HG02571 (cell line): ENCODE measurements at regions not wholly inside any gene's neighbourhood (a gene's known extent, or its start where the extent isn't known, plus 50 kb on each side); places are given as distances from the start of the nearest gene placed in this dataset.
"Not testable (repeated sequence)": the region's sequence is repeated elsewhere in the genome, so short reads cannot be mapped to it uniquely, and the experiment has no call there.

Experiments
- ATAC-seq: cut with Tn5 transposase; IDR thresholded peaks from one replicate; pipeline ENCODE4 v1.9.1; 2021; ENCODE audit warnings: mild to moderate bottlenecking, moderate library complexity; ENCODE audit not compliant: unreplicated experiment

DNA sequence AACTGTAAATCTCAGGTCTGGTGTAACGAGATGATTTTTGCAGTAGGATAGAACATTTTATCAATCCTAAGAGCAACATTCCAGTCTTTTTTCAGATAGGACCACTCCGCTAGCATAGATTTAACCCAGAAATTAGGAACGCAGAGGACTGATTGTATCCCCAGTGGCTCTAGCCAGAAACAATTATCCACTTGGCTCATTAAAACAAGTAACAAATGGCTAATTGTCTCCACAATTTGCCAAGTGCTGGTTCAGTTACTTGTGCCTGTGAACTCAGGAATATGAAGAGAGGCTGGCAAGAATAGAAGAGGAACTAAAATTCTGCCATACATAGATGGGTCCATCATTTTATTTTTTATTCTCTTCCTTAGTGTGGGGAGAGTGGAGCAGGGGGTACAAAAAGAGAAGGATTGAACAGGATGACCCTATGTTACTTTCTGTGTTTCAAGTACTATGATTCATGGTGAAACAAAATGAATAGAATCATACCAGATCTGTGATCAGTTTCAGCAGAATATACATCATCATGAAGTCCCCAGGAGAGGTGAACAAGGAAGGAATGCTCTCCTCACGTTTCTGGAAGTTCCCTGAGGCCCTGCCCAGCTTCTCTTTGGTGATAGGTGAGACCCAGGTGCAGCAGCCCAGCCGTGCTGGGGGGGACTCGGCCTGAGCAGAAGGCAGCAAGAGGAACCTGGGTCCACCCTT is 121.6 kb downstream of the ARL4C start:
- no peak for ATAC-seq

DNA sequence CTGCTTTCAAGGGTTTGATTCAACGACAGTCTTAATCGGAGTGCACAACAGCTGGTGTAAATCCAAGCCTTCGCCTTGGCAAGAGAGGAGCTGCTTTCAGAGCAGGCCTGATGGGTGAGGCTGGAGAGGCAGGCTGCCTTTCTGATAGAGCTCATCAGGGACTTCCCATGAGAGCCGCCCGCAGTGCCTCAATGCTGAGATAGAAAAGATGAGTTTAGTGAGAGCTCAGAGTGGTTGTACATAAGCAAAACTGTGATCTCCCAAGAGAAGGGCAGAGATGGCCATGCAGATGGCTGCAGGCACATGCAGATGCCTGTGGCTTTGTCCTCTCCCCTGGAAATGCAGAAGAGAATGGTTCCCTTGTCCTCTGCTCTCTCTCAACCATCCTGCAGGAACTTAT is 122.1 kb downstream of the ARL4C start:
- ATAC-seq: no peak

DNA sequence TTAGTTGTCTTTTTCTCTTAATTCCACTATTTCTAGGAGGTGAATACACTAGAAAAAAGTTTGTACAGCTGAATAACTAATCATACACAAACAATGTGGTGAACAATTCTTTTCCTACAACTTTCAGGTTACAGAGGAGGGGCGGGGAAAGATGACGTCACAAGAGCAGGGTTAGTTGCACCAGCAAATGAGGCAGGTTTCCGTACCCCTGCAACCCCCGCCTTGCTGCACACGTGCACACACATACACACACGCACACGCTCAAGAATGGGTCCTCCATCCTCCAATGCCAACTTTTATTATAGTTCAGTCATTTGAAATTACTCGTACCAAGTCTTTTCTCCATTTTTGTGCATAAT is 122.8 kb downstream of the ARL4C start:
- ATAC-seq: no peak

DNA sequence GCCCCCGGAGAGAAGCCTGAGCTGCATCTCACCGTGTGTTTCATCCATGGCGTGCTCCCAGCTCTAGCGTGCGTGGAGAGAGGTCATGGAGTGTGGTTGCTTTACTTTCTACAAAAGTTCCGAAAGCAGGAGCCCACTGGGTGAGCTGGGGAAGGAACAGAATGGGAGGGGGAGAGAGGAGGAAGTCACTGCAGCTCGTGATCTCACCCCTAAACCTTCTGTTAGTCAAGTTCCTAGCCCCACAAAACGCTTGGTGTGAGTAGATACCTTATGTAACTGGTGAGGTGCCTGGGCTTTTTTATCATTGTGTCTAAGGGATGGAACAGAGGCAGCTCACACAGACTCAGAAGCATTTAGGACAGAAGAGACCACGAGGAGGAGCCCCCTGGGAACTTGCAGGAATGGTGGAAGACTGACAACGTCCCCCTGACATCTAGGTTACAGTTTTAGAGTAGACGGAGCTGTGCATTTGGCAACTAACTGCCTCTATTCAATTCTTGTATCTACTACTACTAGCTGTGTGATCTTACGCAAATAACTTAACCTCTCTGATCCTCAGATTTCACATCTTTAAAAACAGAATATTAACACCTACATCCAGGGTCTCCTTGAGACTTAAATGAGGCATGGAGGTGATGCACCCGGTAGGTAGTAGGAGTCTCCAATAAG is 123.3 kb downstream of the ARL4C start:
- no peak for ATAC-seq

DNA sequence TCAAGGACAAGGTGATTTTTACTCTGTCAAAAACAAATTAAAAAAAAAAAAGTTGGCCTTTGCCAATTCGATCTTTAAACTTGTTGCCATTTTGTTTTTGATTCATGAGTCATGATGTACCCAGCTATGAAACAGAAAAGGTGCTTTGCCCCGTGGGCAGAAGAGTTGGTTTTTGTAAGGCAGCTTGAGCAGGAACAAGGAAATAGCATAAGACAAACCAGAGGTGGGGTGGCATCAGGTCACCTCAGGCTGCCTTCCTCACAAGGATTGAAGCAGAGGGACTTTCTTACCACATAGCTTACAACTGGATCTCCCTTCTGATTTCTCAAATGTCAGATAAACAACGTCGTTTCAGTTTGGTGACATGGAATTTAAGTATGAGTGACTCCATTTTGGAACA is 123.8 kb downstream of the ARL4C start:
- no peak for ATAC-seq

DNA sequence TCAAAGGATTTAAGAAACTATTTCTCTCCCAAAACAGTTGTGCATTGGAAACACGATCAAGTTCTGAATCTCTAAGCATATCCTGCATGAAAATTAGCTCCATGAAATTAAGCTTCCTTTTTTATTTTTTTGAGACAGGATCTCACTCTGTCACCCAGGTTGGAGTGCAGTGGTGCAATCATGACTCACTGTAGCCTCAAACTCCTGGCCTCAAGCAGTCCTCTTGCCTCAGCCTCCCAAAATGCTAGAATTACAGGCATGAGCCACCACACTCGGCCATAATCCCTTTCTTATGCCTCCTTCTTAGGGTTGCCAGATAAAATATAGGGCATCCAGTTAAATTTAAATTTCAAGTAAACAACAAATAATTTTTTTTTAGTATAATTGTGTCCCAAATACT is 124.4 kb downstream of the ARL4C start:
- no peak for ATAC-seq

DNA sequence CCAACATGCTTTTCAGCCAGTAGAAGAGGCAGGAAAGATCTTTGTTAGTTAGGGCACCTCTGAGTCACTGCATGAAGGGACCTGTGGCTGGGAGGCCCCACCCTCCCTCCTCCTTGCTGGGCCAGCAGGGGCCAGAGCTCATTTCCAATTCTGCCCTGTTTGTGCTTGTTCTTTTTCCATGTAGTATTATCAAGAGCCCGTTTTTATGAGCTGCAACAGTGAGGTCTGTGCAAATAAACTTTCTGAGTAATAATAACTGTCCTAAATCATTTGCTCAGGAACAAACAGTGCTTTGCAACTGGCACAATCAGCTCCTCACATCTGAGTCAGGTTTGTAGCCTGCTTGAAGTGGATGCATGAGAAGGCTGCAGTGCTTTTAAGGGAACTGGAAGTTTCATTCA is 128.0 kb downstream of the ARL4C start:
- no peak for ATAC-seq

DNA sequence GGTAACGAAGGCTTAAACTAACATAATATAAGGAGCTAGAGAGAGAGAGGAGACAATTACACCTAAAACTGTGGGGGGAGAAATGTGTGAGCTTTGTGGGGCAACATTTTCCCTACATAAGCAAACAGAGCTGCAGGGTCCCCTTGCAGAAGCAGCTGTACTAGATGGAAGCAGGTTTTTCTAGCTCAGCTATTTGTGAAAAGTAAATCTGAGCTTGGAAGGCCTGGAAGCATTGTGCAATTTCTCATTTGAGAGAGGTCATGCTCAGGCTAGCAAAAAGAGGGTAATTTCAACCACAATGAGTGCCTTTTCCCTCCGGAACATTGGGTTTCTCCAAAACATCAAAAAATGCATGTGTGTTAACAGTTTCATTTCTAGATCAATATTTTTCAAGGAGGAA is 130.0 kb downstream of the ARL4C start:
- ATAC-seq: no peak

DNA sequence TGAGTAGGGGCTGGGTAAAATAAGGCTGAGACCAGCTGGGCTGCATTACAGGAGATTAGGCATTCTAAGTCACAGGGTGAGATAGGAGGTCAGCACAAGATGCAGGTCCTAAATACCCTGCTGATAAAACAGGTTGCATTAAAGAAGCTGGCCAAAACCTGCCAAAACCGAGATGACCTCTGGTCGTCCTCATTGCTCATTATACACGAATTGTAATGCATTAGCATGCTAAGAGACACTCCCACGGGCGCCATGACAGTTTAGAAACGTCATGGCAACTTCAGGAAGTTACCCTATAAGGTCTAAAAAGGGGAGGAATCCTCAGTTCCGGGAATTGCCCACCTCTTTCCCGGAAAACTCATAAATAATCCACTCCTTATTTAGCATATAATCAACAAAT is 132.2 kb downstream of the ARL4C start:
- ATAC-seq: no peak

DNA sequence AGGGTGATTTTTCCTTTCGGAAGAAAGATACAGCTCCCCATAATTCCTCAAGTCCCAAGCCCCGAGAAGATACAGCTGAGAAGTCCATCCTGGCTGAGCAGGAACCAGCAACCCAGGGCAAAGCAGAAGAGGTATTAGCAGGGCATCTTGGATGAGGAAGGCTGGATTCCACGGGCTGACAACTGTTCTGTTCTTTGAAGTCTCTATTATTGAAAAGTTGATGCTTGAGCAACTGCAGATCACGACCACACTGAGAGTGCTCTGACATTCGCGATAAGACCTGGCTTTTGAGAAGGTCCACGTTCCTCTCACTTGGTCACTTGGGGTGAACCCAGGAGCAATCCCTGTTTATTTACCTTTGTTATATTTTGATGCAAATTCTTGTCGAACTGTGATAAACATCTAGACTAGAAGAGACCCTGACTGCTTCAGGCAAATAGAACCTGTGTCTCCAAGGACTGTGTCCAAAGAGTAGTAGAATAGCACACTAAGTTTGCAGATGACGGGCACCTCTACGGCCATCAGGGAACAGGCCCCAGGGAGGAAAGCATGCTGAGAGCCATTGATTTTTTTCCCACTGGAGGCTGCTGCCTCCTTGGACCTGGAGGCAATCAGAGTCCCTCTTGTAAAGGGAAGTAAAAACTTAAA is 133.1 kb downstream of the ARL4C start:
- ATAC-seq: no peak

DNA sequence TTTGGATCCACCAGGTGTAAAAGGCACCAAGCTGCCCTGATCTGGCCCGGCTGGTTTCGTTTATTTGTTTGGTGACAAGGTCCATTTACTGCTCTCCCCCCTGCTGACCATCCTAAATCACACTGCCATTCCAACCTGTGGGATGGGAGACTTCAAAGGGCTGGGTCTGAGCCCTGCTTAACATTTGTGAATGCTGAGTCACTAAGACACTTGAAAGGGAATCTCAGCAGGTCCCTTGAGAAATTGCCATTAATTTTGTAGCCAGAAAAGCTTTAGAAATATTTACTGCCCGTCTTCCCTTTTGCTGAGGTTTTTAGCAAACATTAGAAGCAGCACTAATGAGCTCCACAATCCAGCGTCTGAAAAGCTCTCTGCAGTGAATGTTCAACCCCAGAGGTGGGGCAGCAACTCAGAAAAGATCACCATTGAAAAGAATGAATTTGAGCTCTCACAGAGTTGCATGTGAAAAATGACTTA is 133.8 kb downstream of the ARL4C start:
- no peak for ATAC-seq

DNA sequence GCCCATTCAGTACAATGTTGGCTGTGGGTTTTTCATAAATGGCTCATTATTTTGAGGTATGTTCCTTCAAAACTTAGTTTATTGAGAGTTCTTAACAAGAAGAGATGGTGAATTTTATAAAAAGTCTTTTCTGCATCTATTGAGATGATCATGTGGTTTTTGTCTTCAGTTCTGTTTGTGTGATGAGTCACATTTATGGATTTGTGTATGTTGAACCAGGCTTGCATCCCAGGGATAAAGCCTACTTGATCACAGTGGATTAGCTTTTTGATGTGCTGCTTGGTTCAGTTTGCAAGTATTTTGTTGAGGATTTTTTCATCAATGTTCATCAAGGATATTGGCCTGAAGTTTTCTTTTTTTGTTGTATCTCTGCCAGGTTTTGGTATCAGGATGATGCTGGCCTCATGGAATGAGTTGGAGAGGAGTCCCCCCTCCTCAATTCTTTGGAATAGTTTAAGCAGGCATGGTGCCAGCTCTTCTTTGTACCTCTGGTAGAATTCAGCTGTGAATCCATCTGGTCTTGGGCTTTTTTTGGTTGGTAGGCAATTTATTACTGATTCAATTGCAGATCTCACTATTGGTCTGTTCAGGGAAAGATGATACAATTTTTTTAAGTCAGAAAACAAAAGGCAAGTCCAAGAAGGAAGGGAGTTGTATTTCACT is 136.4 kb downstream of the ARL4C start:
- not testable (repeated sequence) for ATAC-seq

DNA sequence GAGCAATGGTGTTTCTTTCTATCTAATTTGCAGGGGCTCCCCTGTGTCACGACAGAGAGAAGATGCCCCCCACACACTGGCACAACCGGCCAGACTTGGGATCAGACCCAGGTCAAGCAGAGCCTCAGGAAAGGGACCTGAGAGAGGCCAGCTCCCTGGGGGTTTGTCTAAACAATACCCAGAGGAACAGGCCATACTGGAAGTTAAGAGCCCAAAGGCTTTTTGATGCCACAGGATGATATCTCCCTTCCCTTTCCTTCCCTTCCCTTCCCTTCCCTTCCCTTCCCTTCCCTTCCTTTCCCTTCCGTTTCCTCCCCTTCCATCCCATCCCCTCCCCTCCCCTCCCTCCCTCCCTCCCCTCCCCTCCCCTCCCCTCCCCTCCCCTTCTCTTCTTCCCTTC is 139.2 kb downstream of the ARL4C start:
- ATAC-seq: no peak

DNA sequence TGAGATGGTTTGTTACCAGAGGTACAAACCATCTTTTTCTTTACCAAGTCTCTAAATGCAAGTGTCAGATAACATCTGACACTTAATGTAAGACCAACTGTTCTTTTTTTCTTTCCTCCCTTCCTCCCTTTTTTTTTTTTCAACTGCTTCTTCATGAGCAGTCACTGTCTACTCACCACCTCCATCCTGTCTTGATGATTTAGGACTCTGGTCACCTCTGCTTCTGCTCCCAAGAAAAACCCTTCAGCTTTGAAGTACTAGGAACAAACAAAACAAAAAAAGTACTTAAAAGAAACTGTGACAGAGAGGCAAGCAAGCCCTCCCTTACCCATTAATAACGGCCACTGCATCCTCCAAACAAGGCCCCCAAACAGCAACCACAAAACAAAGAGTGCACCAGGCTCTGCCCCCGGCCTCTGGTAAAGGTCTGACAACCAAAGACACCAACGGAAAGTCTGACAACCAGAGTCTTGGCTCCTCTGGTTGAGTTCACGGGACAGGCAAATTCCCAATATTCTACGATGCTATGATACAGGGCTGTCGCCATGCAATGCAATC is 141.0 kb downstream of the ARL4C start:
- no peak for ATAC-seq

DNA sequence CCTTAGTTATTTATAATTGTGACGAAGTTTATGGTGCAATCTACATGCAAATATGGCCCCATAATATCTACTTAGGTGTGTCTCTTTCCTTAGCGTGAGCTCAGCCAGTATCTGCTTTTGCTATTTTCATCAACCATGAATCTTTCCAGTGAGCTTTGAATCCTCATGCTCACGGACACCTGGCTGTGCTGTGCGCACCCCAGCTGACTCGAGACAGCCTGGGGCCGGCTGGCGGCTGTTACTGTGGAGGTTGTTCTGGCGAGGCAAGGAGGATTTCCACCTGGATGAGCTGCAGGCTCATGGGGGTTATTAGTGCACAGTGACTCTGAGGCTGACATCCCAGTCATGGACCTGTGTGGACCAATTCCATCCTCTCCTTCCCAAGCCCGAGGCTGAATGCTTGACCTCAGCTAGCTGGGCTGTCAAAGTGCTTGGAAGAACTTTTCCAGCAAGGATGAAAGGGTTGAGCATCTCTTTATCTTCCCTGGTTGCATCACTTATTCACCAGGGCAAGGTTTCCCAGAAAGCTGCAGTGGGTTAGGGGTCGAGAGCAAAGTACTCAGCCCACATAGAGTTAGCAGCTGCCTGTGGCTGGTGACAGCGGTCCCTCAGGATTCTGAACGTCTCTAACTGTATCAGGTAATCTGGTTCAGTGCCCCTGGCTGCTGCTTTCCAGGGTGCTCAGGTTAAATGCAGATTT is 141.7 kb downstream of the ARL4C start:
- ATAC-seq: no peak

DNA sequence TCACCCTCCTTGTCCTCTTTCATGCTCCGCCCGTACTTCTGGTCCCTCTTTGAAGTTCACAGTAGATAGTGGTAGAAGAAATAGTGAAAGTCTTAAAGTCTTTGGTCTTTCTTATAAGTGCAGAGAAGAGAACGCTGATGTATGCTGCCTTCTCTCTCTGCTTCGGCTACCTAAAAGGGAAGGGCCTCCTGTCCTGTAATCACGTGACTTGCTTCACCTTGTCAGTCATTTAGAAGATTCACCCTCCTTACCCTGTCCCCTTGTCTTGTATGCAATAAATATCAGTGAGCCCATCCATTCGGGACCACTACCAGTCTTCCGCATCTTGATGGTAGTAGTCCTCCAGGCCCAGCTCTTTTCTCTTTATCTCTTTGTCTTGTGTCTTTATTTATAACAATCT is 144.6 kb downstream of the ARL4C start:
- ATAC-seq: no peak

DNA sequence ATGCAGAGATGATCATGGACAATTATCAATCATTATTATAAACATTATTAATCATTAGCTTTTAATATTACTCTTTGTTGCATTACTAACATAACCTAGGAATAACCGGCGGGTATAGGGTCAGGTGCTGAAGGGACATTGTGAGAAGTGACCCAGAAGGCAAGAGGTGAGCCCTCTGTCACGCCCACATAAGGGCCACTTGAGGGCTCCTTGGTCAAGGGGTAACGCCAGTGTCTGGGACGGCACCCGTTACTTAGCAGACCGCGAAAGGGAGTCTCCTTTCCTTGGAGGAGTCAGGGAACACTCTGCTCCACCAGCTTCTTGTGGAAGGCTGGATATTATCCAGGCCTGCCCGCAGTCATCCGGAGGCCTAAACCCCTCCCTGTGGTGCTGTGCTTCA is 145.0 kb downstream of the ARL4C start:
- not testable (repeated sequence) for ATAC-seq

DNA sequence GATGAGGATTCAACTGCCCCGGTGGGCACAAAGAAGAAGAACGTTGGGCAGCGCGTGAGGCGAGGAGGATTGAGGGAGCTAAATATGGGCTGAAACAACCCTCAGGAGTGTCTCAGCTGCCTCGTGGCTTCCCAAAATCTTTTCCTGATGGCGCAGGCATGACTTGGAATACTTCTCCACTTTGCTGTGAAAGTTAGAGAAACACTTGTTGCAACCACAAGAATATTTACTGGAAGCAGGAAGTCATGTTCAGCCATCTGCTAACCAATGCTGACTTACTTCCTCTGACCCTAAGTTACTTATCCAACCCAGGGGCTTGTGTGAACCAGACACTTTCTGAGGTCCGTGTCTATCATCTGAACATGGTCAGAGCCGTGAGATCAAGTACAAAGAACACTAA is 148.8 kb downstream of the ARL4C start:
- ATAC-seq: no peak

DNA sequence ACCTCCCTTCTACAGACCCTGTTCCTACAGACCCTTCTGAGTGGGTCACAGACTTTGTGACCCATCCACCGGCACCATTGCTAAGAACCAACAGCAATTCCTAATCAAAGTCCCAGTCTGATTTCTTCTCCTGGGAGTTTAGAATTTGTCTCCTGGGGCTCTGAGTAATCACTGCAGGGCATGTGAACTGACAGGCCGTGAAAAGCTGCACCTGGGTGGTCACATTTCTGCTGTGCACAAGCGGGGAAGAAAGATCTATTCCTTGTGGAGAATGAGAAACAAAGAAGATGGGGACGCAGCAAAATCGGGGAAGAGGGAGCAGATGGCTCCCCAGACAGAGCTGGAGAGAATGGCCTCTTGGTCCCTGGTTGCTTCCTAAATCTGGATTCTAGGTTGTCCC is 151.0 kb downstream of the ARL4C start:
- no peak for ATAC-seq

DNA sequence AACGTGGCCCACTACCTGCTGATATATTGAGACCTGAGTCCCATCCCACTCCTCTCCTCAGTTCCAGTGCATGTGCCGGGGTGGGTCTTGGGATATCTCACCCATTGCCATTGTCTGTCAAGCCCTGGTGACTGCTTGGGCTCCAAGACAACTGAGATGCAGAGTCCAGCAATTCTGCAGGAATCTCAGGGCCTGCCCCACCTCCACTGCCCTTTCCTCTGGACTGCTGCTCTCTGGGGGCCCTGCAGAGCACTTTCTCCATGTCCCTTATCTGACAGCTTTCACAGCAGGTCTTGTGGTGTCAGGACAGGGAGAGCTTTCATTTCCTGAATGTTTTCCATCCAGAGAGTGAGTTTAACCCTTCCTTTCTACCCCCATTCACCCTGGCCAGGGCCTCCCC is 152.9 kb downstream of the ARL4C start:
- no peak for ATAC-seq

DNA sequence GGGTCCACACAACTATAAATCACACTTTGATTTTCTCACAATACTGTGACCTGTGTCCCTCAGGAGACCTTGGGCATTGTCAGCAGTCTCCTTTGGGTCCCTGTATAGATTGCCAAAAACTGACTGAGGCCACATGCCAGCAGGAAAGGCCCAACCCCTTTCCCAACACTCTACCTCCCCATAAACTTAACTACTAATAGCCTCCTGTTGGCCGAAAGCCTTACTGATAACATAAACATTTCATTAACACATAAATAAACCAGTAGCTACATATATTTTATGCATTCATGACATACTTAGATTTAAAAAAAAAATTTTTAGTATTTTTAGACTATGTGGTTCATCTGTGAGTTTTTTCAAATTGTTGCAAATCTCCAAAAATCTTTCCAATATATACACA is 153.5 kb downstream of the ARL4C start:
- no peak for ATAC-seq
